ENCODE measurements at regions not wholly inside any gene's neighbourhood (a gene's known extent, or its start where the extent isn't known, plus 50 kb on each side); places are given as distances from the start of the nearest gene placed in this dataset.

GRCh38 chr17:14760719-14761411 lies 460.0 kb downstream of the HS3ST3B1 start:
- no peak for DNase-seq (ENCODE audit: low spot score, unreplicated experiment)
- Mint-ChIP-seq H3K27ac (no peak overlapping the region), H3K4me1 (ENCODE audit: low read depth) (no peaks in the 10 kb centered on the region), H3K36me3 (ENCODE audit: insufficient read depth) (no peaks in the 10 kb centered on the region), H3K27me3 (no peaks in the 10 kb centered on the region), H3K9me3 (ENCODE audit: low read depth) (no peaks in the 10 kb centered on the region), H3K4me3 (ENCODE audit: low read depth) (no peak overlapping the region)
- TF ChIP-seq, protein P1, sequence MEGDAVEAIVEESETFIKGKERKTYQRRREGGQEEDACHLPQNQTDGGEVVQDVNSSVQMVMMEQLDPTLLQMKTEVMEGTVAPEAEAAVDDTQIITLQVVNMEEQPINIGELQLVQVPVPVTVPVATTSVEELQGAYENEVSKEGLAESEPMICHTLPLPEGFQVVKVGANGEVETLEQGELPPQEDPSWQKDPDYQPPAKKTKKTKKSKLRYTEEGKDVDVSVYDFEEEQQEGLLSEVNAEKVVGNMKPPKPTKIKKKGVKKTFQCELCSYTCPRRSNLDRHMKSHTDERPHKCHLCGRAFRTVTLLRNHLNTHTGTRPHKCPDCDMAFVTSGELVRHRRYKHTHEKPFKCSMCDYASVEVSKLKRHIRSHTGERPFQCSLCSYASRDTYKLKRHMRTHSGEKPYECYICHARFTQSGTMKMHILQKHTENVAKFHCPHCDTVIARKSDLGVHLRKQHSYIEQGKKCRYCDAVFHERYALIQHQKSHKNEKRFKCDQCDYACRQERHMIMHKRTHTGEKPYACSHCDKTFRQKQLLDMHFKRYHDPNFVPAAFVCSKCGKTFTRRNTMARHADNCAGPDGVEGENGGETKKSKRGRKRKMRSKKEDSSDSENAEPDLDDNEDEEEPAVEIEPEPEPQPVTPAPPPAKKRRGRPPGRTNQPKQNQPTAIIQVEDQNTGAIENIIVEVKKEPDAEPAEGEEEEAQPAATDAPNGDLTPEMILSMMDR (IDR thresholded peaks at IDR 0.05; ENCODE audit: unreplicated experiment), result no peak

DNA sequence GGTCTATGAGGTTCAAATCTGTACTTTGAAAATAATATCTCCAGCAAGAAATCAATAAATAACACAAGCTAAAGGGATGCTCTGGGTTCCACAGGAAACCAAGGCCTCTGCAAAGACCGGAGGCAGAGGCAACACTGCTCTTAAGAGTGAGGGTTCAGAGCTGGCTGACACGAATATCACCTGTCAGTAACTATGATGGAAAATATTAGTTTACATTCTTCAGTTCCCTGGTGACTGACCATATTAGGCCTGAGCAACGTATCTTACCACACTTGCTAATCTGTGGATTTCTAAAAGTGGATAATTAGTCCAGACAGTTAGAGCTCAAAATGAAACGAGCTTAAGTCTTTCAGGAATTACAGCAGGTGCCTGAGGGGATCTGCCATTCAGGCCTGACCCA lies 459.3 kb downstream of the HS3ST3B1 start:
- Mint-ChIP-seq H3K27me3 (no peaks in the 10 kb centered on the region), H3K27ac (no peak overlapping the region), H3K36me3 (ENCODE audit: insufficient read depth) (no peaks in the 10 kb centered on the region), H3K4me3 (ENCODE audit: low read depth) (no peak overlapping the region), H3K4me1 (ENCODE audit: low read depth) (no peaks in the 10 kb centered on the region), H3K9me3 (ENCODE audit: low read depth) (no peaks in the 10 kb centered on the region)
- no peak for DNase-seq (ENCODE audit: low spot score, unreplicated experiment)
- TF ChIP-seq, protein P1 (IDR thresholded peaks at IDR 0.05; ENCODE audit: unreplicated experiment), result no peak

- no peak overlapping the region for H3K4me3 Mint-ChIP-seq (ENCODE audit: low read depth)
These were observed 458.4 kb downstream of the HS3ST3B1 start for GRCh38 chr17:14759325-14759724.

GRCh38 chr17:14756479-14756878 lies 455.6 kb downstream of the HS3ST3B1 start:
- H3K27me3 Mint-ChIP-seq, result peaks cover 8% of the 10 kb centered on the region
- no peak for DNase-seq (ENCODE audit: low spot score, unreplicated experiment)
- H3K27ac Mint-ChIP-seq, result peak overlapping the region; percentile 51
- no peak overlapping the region for H3K4me3 Mint-ChIP-seq (ENCODE audit: low read depth)
- TF ChIP-seq, protein P1 (IDR thresholded peaks at IDR 0.05; ENCODE audit: unreplicated experiment), result no peak
- H3K9me3 Mint-ChIP-seq (ENCODE audit: low read depth), result no peaks in the 10 kb centered on the region
- H3K4me1 Mint-ChIP-seq (ENCODE audit: low read depth), result no peaks in the 10 kb centered on the region
- no peaks in the 10 kb centered on the region for H3K36me3 Mint-ChIP-seq (ENCODE audit: insufficient read depth)

More at GRCh38 chr17:14759325-14759724, 458.4 kb downstream of the HS3ST3B1 start:
- Mint-ChIP-seq H3K27ac (no peak overlapping the region), H3K27me3 (peaks cover 2% of the 10 kb centered on the region), H3K4me1 (ENCODE audit: low read depth) (no peaks in the 10 kb centered on the region), H3K9me3 (ENCODE audit: low read depth) (no peaks in the 10 kb centered on the region), H3K36me3 (ENCODE audit: insufficient read depth) (no peaks in the 10 kb centered on the region)
- DNase-seq (ENCODE audit: low spot score, unreplicated experiment), result no peak
- TF ChIP-seq, protein P1 (IDR thresholded peaks at IDR 0.05; ENCODE audit: unreplicated experiment), result no peak

DNA sequence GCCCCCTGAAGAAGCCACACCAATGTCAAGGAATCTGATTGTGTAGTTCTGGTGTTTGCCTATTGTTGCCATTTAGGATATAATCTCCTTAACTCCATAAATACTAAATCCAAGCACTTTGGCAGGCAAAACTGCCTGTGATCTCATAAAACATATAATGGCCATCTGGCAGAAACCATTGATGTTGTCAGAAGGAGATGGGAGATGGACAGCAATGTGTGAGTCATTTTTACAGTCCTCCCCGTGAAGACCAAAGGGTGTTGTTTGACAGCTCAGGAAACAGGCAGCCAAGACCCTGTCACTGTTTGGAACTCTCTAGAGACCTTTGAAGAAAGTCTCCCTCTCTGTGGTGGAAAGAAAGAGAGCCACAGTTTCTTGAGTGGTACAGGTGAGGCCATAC lies 454.1 kb downstream of the HS3ST3B1 start:
- Mint-ChIP-seq H3K4me3 (ENCODE audit: low read depth) (no peak overlapping the region), H3K27ac (no peak overlapping the region), H3K9me3 (ENCODE audit: low read depth) (no peaks in the 10 kb centered on the region), H3K4me1 (ENCODE audit: low read depth) (no peaks in the 10 kb centered on the region), H3K36me3 (ENCODE audit: insufficient read depth) (no peaks in the 10 kb centered on the region), H3K27me3 (peaks cover 8% of the 10 kb centered on the region)
- TF ChIP-seq, protein P1 (IDR thresholded peaks at IDR 0.05; ENCODE audit: unreplicated experiment), result no peak
- no peak for DNase-seq (ENCODE audit: low spot score, unreplicated experiment)
